HG03571 (cell line): ENCODE measurements at regions not wholly inside any gene's neighbourhood (a gene's known extent, or its start where the extent isn't known, plus 50 kb on each side); places are given as distances from the start of the nearest gene placed in this dataset.
"Not testable (repeated sequence)": the region's sequence is repeated elsewhere in the genome, so short reads cannot be mapped to it uniquely, and the experiment has no call there.

Source experiments
- ATAC-seq: cut with Tn5 transposase; IDR thresholded peaks from one replicate; pipeline ENCODE4 v1.9.1; 2021; ENCODE audit not compliant: unreplicated experiment

- ATAC-seq: no peak
Measured at GRCh38 chr15:93333796-93334195, 244.8 kb upstream of the RGMA start.

GRCh38 chr15:93333126-93333525 lies 244.1 kb upstream of the RGMA start:
- not testable (repeated sequence) for ATAC-seq

- ATAC-seq: no peak
Measured at GRCh38 chr15:93332168-93332553, 243.2 kb upstream of the RGMA start.

GRCh38 chr15:93331545-93332167 lies 242.6 kb upstream of the RGMA start:
- no peak for ATAC-seq

GRCh38 chr15:93330912-93331544 lies 242.0 kb upstream of the RGMA start:
- ATAC-seq: no peak

- no peak for ATAC-seq
Measured at GRCh38 chr15:93327364-93327763, 238.4 kb upstream of the RGMA start.

GRCh38 chr15:93324186-93324975 lies 235.4 kb upstream of the RGMA start:
- ATAC-seq: no peak

GRCh38 chr15:93321881-93322282 lies 232.9 kb upstream of the RGMA start:
- ATAC-seq: no peak

- ATAC-seq: no peak
Measured at GRCh38 chr15:93319121-93319814, 230.3 kb upstream of the RGMA start.

GRCh38 chr15:93317772-93318171 lies 228.8 kb upstream of the RGMA start:
- no peak for ATAC-seq

- ATAC-seq: no peak
Measured at GRCh38 chr15:93314245-93314644, 225.2 kb upstream of the RGMA start.

GRCh38 chr15:93312891-93313486 lies 224.0 kb upstream of the RGMA start:
- ATAC-seq: no peak

- ATAC-seq: no peak
Measured at GRCh38 chr15:93311620-93312019, 222.6 kb upstream of the RGMA start.

GRCh38 chr15:93308026-93308690 lies 219.1 kb upstream of the RGMA start:
- ATAC-seq: no peak

- no peak for ATAC-seq
Measured at GRCh38 chr15:93307513-93307912, 218.5 kb upstream of the RGMA start.

- no peak for ATAC-seq
Measured at GRCh38 chr15:93305306-93305705, 216.3 kb upstream of the RGMA start.

GRCh38 chr15:93302080-93302765 lies 213.2 kb upstream of the RGMA start:
- ATAC-seq: no peak

- no peak for ATAC-seq
Measured at GRCh38 chr15:93300796-93301195, 211.8 kb upstream of the RGMA start.

- ATAC-seq: no peak
Measured at GRCh38 chr15:93299675-93300074, 210.7 kb upstream of the RGMA start.

- no peak for ATAC-seq
Measured at GRCh38 chr15:93298901-93299300, 209.9 kb upstream of the RGMA start.
